ENCODE measurements at regions not wholly inside any gene's neighbourhood (a gene's known extent, or its start where the extent isn't known, plus 50 kb on each side); places are given as distances from the start of the nearest gene placed in this dataset.
A peak's percentile ranks its signal among the peaks of the same experiment; 100 is the strongest.

GRCh38 chr1:166297993-166298392 lies 131.2 kb upstream of the FAM78B start:
- Histone ChIP-seq H3K4me1 (ENCODE audit: control insufficient read depth, low read depth, low read length) (peaks cover 1% of the 10 kb centered on the region), H3K23ac (ENCODE audit: low read length) (no peak overlapping the region), H3K36me3 (ENCODE audit: control insufficient read depth, insufficient read depth, low read length) (no peaks in the 10 kb centered on the region), H3K4ac (ENCODE audit: low read depth, low read length) (no peak overlapping the region), H3K56ac (ENCODE audit: low read length) (no peak overlapping the region), H2BK15ac (replicated peaks; ENCODE audit: low read depth) (no peak overlapping the region), H3K9ac (ENCODE audit: low read length) (no peak overlapping the region), H2BK5ac (ENCODE audit: low read length) (no peak overlapping the region), H3K79me1 (ENCODE audit: low read length) (no peaks in the 10 kb centered on the region), H3K4me3 (ENCODE audit: low read length) (no peak overlapping the region), H2AK5ac (ENCODE audit: low read length) (no peak overlapping the region), H3K79me2 (ENCODE audit: control insufficient read depth, insufficient read depth, low read length) (no peaks in the 10 kb centered on the region), H3K27me3 (ENCODE audit: insufficient read depth, low read length, poor library complexity) (no peaks in the 10 kb centered on the region), H3K27ac (ENCODE audit: low read depth, low read length) (no peak overlapping the region), H3K4me2 (ENCODE audit: low read length) (no peak overlapping the region), H4K8ac (ENCODE audit: low read depth, low read length) (no peak overlapping the region), H3K18ac (ENCODE audit: low read length) (no peak overlapping the region), H4K5ac (ENCODE audit: low read length) (no peak overlapping the region), H2BK120ac (ENCODE audit: low read depth, low read length) (no peak overlapping the region)
- no peak for DNase-seq
- WGBS (ENCODE audit: extremely low coverage, insufficient coverage, low lambda C conversion rate): no CpG with 5 or more reads among the region's 1 CpG

GRCh38 chr1:166300767-166301166 lies 134.0 kb upstream of the FAM78B start:
- Histone ChIP-seq H3K18ac (ENCODE audit: low read length) (no peak overlapping the region), H2AK5ac (ENCODE audit: low read length) (no peak overlapping the region), H3K79me1 (ENCODE audit: low read length) (no peaks in the 10 kb centered on the region), H3K9ac (ENCODE audit: low read length) (no peak overlapping the region), H3K4ac (ENCODE audit: low read depth, low read length) (no peak overlapping the region), H2BK5ac (ENCODE audit: low read length) (no peak overlapping the region), H3K27ac (ENCODE audit: low read depth, low read length) (no peak overlapping the region), H3K36me3 (ENCODE audit: control insufficient read depth, insufficient read depth, low read length) (no peaks in the 10 kb centered on the region), H4K8ac (ENCODE audit: low read depth, low read length) (no peak overlapping the region), H2BK15ac (replicated peaks; ENCODE audit: low read depth) (no peak overlapping the region), H3K4me1 (ENCODE audit: control insufficient read depth, low read depth, low read length) (peaks cover 8% of the 10 kb centered on the region), H3K4me2 (ENCODE audit: low read length) (no peak overlapping the region), H4K5ac (ENCODE audit: low read length) (no peak overlapping the region), H3K79me2 (ENCODE audit: control insufficient read depth, insufficient read depth, low read length) (no peaks in the 10 kb centered on the region), H3K27me3 (ENCODE audit: insufficient read depth, low read length, poor library complexity) (no peaks in the 10 kb centered on the region), H3K23ac (ENCODE audit: low read length) (no peak overlapping the region), H3K4me3 (ENCODE audit: low read length) (no peak overlapping the region), H2BK120ac (ENCODE audit: low read depth, low read length) (no peak overlapping the region), H3K56ac (ENCODE audit: low read length) (no peak overlapping the region)
- no CpG with 5 or more reads among the region's 5 CpGs for WGBS (ENCODE audit: extremely low coverage, insufficient coverage, low lambda C conversion rate)
- DNase-seq: no peak

- DNase-seq: no peak
- H2BK15ac ChIP-seq (replicated peaks; ENCODE audit: low read depth): no peak overlapping the region
- H3K79me2 ChIP-seq (ENCODE audit: control insufficient read depth, insufficient read depth, low read length): no peaks in the 10 kb centered on the region
- H3K79me1 ChIP-seq (ENCODE audit: low read length): no peaks in the 10 kb centered on the region
- H3K9ac ChIP-seq (ENCODE audit: low read length): no peak overlapping the region
- no peak overlapping the region for H3K4me3 ChIP-seq (ENCODE audit: low read length)
- no peaks in the 10 kb centered on the region for H3K27me3 ChIP-seq (ENCODE audit: insufficient read depth, low read length, poor library complexity)
- H3K4me1 ChIP-seq (ENCODE audit: control insufficient read depth, low read depth, low read length): peaks cover 8% of the 10 kb centered on the region
- H2BK120ac ChIP-seq (ENCODE audit: low read depth, low read length): no peak overlapping the region
- H2AK5ac ChIP-seq (ENCODE audit: low read length): no peak overlapping the region
- peak overlapping the region; percentile 44 for H3K56ac ChIP-seq (ENCODE audit: low read length)
- H4K5ac ChIP-seq (ENCODE audit: low read length): no peak overlapping the region
- no peak overlapping the region for H3K4ac ChIP-seq (ENCODE audit: low read depth, low read length)
- no peak overlapping the region for H3K27ac ChIP-seq (ENCODE audit: low read depth, low read length)
- WGBS (ENCODE audit: extremely low coverage, insufficient coverage, low lambda C conversion rate): no CpG with 5 or more reads among the region's 7 CpGs
- no peaks in the 10 kb centered on the region for H3K36me3 ChIP-seq (ENCODE audit: control insufficient read depth, insufficient read depth, low read length)
- H3K23ac ChIP-seq (ENCODE audit: low read length): no peak overlapping the region
- no peak overlapping the region for H2BK5ac ChIP-seq (ENCODE audit: low read length)
- no peak overlapping the region for H4K8ac ChIP-seq (ENCODE audit: low read depth, low read length)
- no peak overlapping the region for H3K4me2 ChIP-seq (ENCODE audit: low read length)
- H3K18ac ChIP-seq (ENCODE audit: low read length): no peak overlapping the region
Measured at GRCh38 chr1:166302989-166303758, 136.4 kb upstream of the FAM78B start.

- no CpG with 5 or more reads among the region's 3 CpGs for whole genome bisulfite sequencing (ENCODE audit: extremely low coverage, insufficient coverage, low lambda C conversion rate)
- DNase-seq: peak; percentile 83
- no peak overlapping the region for H3K9ac ChIP-seq (ENCODE audit: low read length)
Measured at GRCh38 chr1:166304131-166304530, 137.3 kb upstream of the FAM78B start.

GRCh38 chr1:166305371-166305770 lies 138.6 kb upstream of the FAM78B start:
- Histone ChIP-seq H3K27ac (ENCODE audit: low read depth, low read length) (no peak overlapping the region), H3K56ac (ENCODE audit: low read length) (no peak overlapping the region), H3K4ac (ENCODE audit: low read depth, low read length) (no peak overlapping the region), H3K23ac (ENCODE audit: low read length) (no peak overlapping the region), H3K4me3 (ENCODE audit: low read length) (no peak overlapping the region), H4K8ac (ENCODE audit: low read depth, low read length) (no peak overlapping the region), H3K9ac (ENCODE audit: low read length) (no peak overlapping the region), H2BK120ac (ENCODE audit: low read depth, low read length) (no peak overlapping the region), H3K79me1 (ENCODE audit: low read length) (no peaks in the 10 kb centered on the region), H2BK5ac (ENCODE audit: low read length) (no peak overlapping the region), H2AK5ac (ENCODE audit: low read length) (no peak overlapping the region), H3K4me2 (ENCODE audit: low read length) (no peak overlapping the region), H3K18ac (ENCODE audit: low read length) (no peak overlapping the region), H3K36me3 (ENCODE audit: control insufficient read depth, insufficient read depth, low read length) (no peaks in the 10 kb centered on the region), H3K79me2 (ENCODE audit: control insufficient read depth, insufficient read depth, low read length) (no peaks in the 10 kb centered on the region), H4K5ac (ENCODE audit: low read length) (no peak overlapping the region), H3K27me3 (ENCODE audit: insufficient read depth, low read length, poor library complexity) (no peaks in the 10 kb centered on the region), H2BK15ac (replicated peaks; ENCODE audit: low read depth) (no peak overlapping the region), H3K4me1 (ENCODE audit: control insufficient read depth, low read depth, low read length) (peaks cover 8% of the 10 kb centered on the region)
- DNase-seq: no peak
- no CpG with 5 or more reads among the region's 2 CpGs for WGBS (ENCODE audit: extremely low coverage, insufficient coverage, low lambda C conversion rate)

More at GRCh38 chr1:166304131-166304530, 137.3 kb upstream of the FAM78B start:
- Histone ChIP-seq H3K18ac (ENCODE audit: low read length) (no peak overlapping the region), H2AK5ac (ENCODE audit: low read length) (no peak overlapping the region), H2BK15ac (replicated peaks; ENCODE audit: low read depth) (no peak overlapping the region), H3K36me3 (ENCODE audit: control insufficient read depth, insufficient read depth, low read length) (no peaks in the 10 kb centered on the region), H3K79me2 (ENCODE audit: control insufficient read depth, insufficient read depth, low read length) (no peaks in the 10 kb centered on the region), H3K27me3 (ENCODE audit: insufficient read depth, low read length, poor library complexity) (no peaks in the 10 kb centered on the region), H3K4me2 (ENCODE audit: low read length) (no peak overlapping the region), H3K4ac (ENCODE audit: low read depth, low read length) (no peak overlapping the region), H2BK5ac (ENCODE audit: low read length) (no peak overlapping the region), H4K8ac (ENCODE audit: low read depth, low read length) (no peak overlapping the region), H3K23ac (ENCODE audit: low read length) (no peak overlapping the region), H2BK120ac (ENCODE audit: low read depth, low read length) (no peak overlapping the region), H4K5ac (ENCODE audit: low read length) (no peak overlapping the region), H3K4me3 (ENCODE audit: low read length) (no peak overlapping the region), H3K79me1 (ENCODE audit: low read length) (no peaks in the 10 kb centered on the region), H3K27ac (ENCODE audit: low read depth, low read length) (peak overlapping the region; percentile 11), H3K56ac (ENCODE audit: low read length) (no peak overlapping the region), H3K4me1 (ENCODE audit: control insufficient read depth, low read depth, low read length) (peaks cover 8% of the 10 kb centered on the region)
